HL-60 (cell line): ENCODE measurements at regions not wholly inside any gene's neighbourhood (a gene's known extent, or its start where the extent isn't known, plus 50 kb on each side); places are given as distances from the start of the nearest gene placed in this dataset.

Experiments used
- CTCF ChIP-seq: IDR thresholded peaks from one replicate; pipeline ENCODE4 v1.5.1; 2011; ENCODE audit warnings: low read length, control low read depth, inconsistent platforms; ENCODE audit not compliant: insufficient read depth
- GABPA ChIP-seq: IDR thresholded peaks from 2 replicates; pipeline ENCODE4 v1.6.1; 2012; ENCODE audit warnings: low read depth
- POLR2AphosphoS5 ChIP-seq: IDR thresholded peaks from 2 replicates; pipeline ENCODE4 v1.6.1; 2012; ENCODE audit warnings: low read depth
- REST ChIP-seq: IDR thresholded peaks from 2 replicates; pipeline ENCODE4 v1.6.1; 2012; ENCODE audit warnings: low read depth; ENCODE audit not compliant: insufficient replicate concordance

- TF ChIP-seq CTCF (no peak), POLR2AphosphoS5 (no peak), REST (no peak), GABPA (no peak)
Observed at GRCh38 chr10:20632696-20633095, 264.4 kb downstream of the NEBL start.
